ENCODE measurements at regions not wholly inside any gene's neighbourhood (a gene's known extent, or its start where the extent isn't known, plus 50 kb on each side); places are given as distances from the start of the nearest gene placed in this dataset.

- BruUV-seq (replicated peaks), result no TSS peak
- ChIA-PET CTCF (no interaction called here), POLR2A (ENCODE audit: low non-redundant PET) (no interaction called here)
- H3K4me3 ChIP-seq (ENCODE audit: low read depth, low read length, poor library complexity, severe bottlenecking), result no peak overlapping the region
- intact Hi-C loops (cut with micrococcal nuclease; ENCODE audit: unreplicated experiment), result no loop called here
- no peaks in the 10 kb centered on the region for H3K9me3 ChIP-seq (ENCODE audit: low read depth, low read length, poor library complexity, severe bottlenecking)
- no peaks in the 10 kb centered on the region for H3K36me3 ChIP-seq (ENCODE audit: insufficient read depth, low read length, poor library complexity, severe bottlenecking)
- DNase-seq (ENCODE audit: low spot score), result no peak
- H3K27me3 ChIP-seq (replicated peaks; ENCODE audit: insufficient read depth, low read depth, low read length, poor library complexity), result no peaks in the 10 kb centered on the region
- TF ChIP-seq EZH2 (IDR thresholded peaks at IDR 0.05; ENCODE audit: borderline replicate concordance, low read depth, low read length, poor library complexity, severe bottlenecking) (no peak), CTCF (conservative IDR thresholded peaks at IDR 0.05; ENCODE audit: low read depth, low read length) (no peak)
- H3K4me1 ChIP-seq (ENCODE audit: insufficient read depth, low read length, poor library complexity, severe bottlenecking), result no peaks in the 10 kb centered on the region
- no peak overlapping the region for H3K27ac ChIP-seq (ENCODE audit: low read depth, low read length, poor library complexity, severe bottlenecking)
Measured at GRCh38 chr12:85669911-85670310, 166.3 kb downstream of the RASSF9 start.

GRCh38 chr12:85672436-85672835 lies 163.8 kb downstream of the RASSF9 start:
- intact Hi-C loops (cut with micrococcal nuclease; ENCODE audit: unreplicated experiment), result no loop called here
- H3K4me1 ChIP-seq (ENCODE audit: insufficient read depth, low read length, poor library complexity, severe bottlenecking), result no peaks in the 10 kb centered on the region
- BruUV-seq (replicated peaks), result no TSS peak
- ChIA-PET CTCF (no interaction called here), POLR2A (ENCODE audit: low non-redundant PET) (no interaction called here)
- no peak overlapping the region for H3K27ac ChIP-seq (ENCODE audit: low read depth, low read length, poor library complexity, severe bottlenecking)
- TF ChIP-seq CTCF (conservative IDR thresholded peaks at IDR 0.05; ENCODE audit: low read depth, low read length), result no peak
- no peak for TF ChIP-seq EZH2 (IDR thresholded peaks at IDR 0.05; ENCODE audit: borderline replicate concordance, low read depth, low read length, poor library complexity, severe bottlenecking)
- H3K9me3 ChIP-seq (ENCODE audit: low read depth, low read length, poor library complexity, severe bottlenecking), result no peaks in the 10 kb centered on the region
- no peaks in the 10 kb centered on the region for H3K36me3 ChIP-seq (ENCODE audit: insufficient read depth, low read length, poor library complexity, severe bottlenecking)
- DNase-seq (ENCODE audit: low spot score), result no peak
- no peak overlapping the region for H3K4me3 ChIP-seq (ENCODE audit: low read depth, low read length, poor library complexity, severe bottlenecking)
- H3K27me3 ChIP-seq (replicated peaks; ENCODE audit: insufficient read depth, low read depth, low read length, poor library complexity), result no peaks in the 10 kb centered on the region

DNA sequence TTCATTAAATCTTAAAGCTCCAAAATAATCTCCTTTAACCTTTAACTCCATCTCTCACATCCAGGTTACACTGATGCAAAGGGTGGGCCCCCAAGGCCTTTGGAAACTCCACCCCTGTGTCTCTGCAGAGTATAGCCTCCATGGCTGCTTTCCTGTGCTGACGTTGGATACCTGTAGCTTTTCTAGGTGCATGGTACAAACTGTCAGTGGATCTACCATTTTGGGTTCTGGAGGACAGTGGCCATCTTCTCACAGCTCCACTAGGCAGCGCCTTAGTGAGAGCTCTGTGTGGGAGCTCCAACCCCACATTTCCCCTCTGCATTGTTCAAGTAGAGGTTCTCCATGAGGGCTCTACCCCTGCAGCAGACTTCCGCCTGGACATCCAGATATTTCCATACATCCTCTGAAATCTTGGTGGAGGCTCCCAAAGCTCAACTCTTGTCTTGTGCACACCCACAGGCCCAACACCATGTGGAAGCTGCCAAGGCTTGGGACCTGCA lies 162.2 kb downstream of the RASSF9 start:
- H3K9me3 ChIP-seq (ENCODE audit: low read depth, low read length, poor library complexity, severe bottlenecking), result no peaks in the 10 kb centered on the region
- H3K27me3 ChIP-seq (replicated peaks; ENCODE audit: insufficient read depth, low read depth, low read length, poor library complexity), result no peaks in the 10 kb centered on the region
- no peak for TF ChIP-seq CTCF (conservative IDR thresholded peaks at IDR 0.05; ENCODE audit: low read depth, low read length)
- TF ChIP-seq EZH2 (IDR thresholded peaks at IDR 0.05; ENCODE audit: borderline replicate concordance, low read depth, low read length, poor library complexity, severe bottlenecking), result no peak
- no peaks in the 10 kb centered on the region for H3K36me3 ChIP-seq (ENCODE audit: insufficient read depth, low read length, poor library complexity, severe bottlenecking)
- no peak for DNase-seq (ENCODE audit: low spot score)
- BruUV-seq (replicated peaks), result no TSS peak
- H3K4me3 ChIP-seq (ENCODE audit: low read depth, low read length, poor library complexity, severe bottlenecking), result no peak overlapping the region
- H3K27ac ChIP-seq (ENCODE audit: low read depth, low read length, poor library complexity, severe bottlenecking), result no peak overlapping the region
- intact Hi-C loops (cut with micrococcal nuclease; ENCODE audit: unreplicated experiment), result no loop called here
- H3K4me1 ChIP-seq (ENCODE audit: insufficient read depth, low read length, poor library complexity, severe bottlenecking), result no peaks in the 10 kb centered on the region
- ChIA-PET CTCF (no interaction called here), POLR2A (ENCODE audit: low non-redundant PET) (no interaction called here)

Data from A673 (cell line).